Left forelimb (tissue), 1 donor: ENCODE measurements at regions not wholly inside any gene's neighbourhood (a gene's known extent, or its start where the extent isn't known, plus 50 kb on each side); places are given as distances from the start of the nearest gene placed in this dataset.
"Not testable (repeated sequence)": the region's sequence is repeated elsewhere in the genome, so short reads cannot be mapped to it uniquely, and the experiment has no call there.

Experiments used
- DNase-seq: peaks from one replicate; pipeline ENCODE4 v3.0.0-alpha.2; 2018; ENCODE audit warnings: low spot score

DNA sequence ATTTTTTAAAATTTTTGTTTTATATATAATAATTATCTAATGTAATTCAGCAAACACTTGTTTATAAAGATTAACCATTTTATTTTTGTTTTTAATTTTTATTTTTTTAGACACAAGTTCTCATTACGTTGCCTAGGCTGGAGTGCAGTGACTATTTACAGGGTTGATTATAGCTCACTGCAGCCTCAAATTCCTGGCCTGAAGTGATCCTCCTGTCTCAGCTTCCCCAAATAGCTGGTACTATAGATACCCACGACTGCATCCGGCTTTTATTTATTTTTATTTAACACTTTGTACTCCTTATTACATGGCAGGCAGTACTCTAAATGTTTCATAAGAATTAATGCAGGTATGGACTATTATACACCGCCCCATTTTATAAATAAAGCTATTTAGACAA lies 288.7 kb downstream of the MDFIC start:
- DNase-seq = no peak

DNA sequence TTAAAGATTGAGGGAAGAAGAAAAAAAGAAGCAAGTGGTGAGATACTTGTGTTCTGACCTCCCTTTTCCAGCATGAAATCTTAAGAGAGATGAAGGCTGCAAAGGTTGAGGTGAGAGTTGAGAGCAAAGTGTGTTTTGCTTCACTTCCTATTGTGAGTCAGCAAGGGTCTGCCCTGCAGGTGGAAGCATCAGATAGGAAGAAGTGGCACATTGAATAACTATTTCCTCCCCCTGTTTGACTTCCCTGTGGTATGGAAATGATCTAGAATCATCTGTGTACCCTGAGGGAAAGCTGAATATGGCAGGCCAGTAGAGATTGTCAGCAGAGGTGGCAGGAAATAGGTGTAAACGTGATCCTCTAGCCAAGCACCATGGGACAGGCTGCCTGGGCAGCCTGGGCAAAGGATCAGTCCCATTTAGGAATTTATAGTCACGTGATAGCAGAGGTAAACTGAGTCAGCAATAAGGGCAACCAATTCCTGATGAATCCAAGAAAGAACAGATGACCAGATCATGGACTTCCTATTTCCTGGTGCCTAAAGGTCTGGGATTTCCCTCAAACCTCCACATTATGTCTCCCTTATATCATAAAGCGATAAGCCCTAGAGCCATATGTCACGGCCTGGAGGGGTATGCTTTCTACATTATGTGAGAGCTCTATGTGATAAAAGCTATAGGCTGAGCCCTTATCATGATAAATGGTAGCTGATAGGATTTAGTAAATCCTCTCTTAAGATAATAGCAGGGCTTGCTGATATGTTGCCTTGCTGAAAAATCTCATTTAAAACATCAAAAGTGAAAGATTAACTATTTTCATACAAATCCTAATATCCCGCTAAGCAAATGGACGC lies 287.0 kb downstream of the MDFIC start:
- no peak for DNase-seq

DNA sequence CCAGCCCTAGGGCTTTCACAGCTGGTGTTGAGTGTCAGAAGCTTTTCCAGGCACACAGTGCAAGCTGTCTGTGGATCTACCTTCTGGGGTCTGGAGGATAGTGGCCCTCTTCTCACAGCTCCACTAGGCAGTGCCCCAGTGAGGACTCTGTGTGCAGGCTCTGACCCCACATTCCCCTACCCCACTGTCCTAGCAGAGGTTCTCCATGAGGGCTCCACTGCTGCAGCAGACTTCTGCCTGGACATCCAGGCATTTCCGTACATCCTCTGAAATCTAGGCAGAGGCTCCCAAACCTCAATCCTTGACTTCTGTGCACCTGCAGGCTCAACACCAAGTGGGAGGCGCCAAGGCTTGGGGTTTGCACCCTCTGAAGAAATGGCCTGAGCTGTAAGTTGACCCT lies 284.5 kb downstream of the MDFIC start:
- not testable (repeated sequence) for DNase-seq

DNA sequence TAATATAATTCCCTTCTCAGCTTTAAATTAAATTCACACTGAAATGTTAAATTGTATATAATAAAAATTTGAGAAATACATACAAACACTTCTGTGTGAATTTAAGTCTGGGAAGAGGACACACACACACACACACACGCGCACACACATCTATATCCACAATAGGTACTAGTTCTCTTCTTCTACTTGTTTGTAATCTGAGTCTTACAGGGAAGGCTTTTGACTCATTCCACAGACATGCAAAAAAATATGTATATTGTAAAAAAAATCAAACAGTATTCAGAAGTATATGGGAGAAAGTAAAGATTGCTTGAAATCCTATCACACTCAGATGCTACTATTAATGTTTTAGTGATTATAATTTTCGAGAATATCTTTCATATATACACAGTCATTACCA lies 276.2 kb downstream of the MDFIC start:
- DNase-seq = no peak

DNA sequence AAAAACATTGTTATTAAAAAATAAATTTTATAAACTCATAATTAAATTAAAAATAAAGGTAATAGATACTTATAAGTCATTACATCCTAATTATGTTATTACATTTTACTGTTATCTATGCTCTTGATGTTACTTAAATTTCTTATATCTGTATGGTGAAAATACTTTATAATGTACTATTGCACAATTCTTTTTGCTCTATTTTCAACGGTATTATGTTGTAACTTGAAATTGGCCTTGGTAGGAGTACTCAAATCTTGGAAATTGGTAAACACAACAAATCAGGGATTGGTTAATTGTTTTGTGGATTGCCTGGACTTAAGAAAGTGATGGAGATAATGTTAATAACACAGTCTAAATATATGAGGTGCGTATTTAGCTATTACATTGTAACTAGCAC lies 273.3 kb downstream of the MDFIC start:
- no peak for DNase-seq

DNA sequence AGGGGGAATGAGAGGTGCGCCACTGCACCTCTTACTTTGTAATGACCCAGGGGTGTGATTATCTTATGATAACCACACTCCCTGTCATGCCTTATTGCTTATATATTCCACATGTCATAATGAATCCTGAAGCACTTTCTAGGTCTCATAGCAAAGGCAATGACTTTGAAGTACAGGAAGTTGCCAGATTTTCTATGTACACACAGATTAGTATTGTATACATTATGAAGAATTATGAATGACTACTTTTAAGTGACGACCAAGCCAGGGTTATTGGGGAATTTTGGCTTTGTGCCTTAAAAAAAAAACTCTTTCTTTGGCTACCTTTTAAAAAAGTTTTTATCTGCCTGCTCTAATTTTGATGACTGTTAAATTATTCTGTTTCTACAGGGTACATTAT lies 269.6 kb downstream of the MDFIC start:
- no peak for DNase-seq

DNA sequence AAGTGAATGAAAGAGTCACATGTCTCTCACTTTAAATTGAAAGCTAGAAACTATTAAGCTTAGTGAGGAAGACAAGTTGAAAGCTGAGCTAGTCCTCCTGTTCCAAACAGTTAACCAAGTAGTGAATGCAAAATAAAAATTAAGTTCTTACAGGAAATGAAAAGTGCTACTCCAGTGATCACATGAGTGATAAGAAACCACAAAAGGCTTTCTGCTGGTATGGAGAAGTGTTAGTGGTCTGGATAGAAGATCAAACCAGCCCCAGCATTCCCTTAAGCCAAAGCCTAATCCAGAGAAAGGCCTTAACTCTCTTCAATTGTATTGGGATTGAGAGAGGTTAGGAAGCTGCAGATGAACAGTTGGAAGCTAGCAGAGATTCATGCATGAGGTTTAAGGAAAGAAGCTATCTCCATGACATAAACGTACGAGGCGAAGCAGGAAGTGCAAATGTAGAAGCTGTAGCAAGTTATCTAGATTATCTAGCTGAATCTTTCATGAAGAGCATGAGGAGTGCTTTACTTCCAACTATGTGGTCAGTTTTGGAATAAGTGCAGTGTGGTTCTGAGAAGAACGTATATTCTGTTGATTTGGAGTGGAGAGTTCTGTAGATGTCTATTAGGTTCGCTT lies 261.6 kb downstream of the MDFIC start:
- no peak for DNase-seq

DNA sequence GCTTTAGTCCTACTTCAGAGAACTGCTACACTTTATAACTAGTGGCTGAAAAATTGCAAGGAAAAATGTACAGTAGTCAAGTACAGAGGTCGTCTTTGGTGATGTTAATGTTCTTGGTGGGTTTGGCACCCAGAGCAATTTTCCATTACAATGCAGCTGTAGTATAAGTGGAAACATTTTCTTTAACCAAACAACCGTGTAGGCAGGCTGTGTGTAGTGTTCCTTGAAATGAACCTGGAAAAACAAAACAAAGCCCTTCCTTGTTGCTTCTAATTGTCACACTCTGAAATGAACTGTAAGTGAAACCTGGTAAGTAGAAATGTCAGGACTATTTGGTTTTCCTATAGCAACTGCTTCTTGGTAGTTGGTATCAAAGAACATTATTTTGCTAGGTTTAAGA lies 256.9 kb downstream of the MDFIC start:
- no peak for DNase-seq

DNA sequence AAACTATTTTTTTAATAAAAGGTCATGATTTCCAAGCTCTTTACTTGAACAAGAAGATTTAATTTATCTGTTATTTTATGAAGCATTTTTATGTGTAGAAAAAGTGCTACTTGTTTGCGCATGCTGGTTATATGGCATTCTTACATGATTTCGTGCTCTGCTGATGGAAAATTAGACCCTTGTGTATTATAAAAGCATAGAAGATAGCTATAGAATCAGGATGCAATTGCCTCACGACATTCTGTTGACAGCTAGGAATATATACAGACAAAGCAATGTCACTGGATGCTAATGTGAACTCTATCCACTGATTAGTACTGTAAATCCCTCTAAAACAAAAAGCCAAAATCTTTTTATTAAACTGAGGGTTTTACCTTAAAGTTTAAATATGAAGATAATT lies 255.9 kb downstream of the MDFIC start:
- no peak for DNase-seq

DNA sequence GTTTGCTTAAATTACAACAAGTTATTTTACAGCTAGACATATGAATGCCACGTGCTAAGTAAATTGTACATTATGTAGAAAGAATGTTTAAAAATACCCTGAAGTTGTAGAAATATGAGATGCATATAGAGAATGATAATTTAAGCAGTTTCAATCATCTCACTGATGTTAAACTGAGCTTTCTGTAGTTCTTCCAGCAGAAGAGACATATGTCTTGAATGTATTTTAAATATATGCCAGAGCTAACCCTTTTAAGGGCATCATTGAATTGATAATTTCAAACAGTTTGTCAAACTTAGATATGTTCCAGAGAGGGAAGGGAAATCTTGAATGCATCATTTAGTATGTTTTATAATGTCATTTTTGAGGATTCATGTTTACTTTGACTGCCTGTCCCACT lies 255.2 kb downstream of the MDFIC start:
- DNase-seq = no peak

DNA sequence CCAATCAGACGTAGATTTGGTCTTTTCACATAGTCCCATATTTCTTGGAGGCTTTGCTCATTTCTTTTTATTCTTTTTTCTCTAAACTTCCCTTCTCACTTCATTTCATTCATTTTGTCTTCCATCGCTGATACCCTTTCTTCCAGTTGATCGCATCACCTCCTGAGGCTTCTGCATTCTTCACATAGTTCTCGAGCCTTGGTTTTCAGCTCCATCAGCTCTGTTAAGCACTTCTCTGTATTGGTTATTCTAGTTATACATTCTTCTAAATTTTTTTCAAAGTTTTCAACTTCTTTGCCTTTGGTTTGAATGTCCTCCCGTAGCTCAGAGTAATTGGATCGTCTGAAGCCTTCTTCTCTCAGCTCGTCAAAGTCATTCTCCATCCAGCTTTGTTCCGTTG lies 250.5 kb downstream of the MDFIC start:
- DNase-seq = not testable (repeated sequence)

DNA sequence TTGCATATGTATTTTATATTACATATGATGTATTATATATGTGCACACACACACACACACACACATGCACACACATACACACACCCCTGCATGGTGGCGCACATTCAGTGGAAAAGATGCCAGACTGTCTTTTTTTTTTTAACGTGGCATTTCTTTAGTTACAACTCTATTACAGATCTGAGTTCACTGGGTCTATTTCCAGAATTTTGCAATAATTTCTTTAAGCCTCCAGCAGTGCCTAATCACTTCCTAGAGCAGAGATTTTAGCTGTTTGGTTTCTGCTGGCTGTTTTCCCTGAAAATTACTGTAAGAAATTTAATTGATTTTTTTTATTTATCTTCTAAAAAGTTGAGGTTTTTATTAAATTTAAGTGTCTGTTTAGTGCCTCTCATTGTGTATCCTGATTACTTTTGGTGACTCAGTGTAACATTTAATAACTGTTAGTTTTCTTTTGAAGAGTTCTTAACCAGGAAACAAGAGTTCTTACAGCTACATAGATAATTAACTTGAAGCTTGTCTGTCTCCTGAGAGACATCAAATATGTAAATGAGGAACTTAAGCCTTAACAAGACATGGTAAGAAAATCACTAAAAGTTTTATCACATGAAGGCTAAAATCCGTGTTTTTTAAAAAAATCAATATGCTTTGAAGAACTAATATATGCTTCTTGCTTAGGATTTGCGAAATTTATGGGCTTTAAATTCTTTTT lies 232.0 kb downstream of the MDFIC start:
- DNase-seq = no peak

DNA sequence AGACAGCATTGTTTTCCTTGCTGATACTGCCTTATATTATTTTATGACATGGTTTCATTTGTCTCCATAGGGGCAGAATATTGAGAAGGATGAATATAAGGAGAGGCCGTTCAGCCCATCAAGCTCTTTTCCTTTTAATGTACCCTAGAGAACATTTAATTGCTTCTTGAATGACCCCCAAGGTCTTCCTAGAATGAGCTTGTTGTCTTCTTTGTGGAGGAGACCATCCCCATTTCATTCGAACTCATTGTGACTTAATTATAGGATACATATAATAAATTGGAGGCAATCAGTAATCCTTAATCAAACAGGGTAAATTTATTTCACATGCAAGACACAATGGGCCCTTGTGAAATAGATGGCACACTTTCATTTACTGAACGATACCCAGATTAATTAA lies 231.3 kb downstream of the MDFIC start:
- no peak for DNase-seq

DNA sequence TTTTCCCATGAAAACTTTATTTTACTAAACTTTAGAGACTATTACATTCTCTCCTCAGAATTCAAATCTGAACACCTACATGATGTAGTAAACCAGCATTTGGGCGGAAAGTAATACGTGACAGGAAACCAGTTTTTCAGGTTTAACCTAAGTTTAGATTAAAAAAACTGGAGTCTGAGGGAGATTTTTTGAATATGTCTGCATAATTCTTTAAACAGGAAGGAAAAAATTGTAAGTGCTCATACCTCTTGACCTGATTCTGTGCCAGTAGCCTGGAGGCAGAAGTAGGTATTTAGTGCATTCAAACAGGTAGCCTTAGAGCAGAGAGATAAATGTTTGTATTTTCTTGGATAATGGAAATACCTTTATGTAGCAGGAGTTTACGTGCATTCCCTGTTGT lies 224.3 kb downstream of the MDFIC start:
- no peak for DNase-seq

DNA sequence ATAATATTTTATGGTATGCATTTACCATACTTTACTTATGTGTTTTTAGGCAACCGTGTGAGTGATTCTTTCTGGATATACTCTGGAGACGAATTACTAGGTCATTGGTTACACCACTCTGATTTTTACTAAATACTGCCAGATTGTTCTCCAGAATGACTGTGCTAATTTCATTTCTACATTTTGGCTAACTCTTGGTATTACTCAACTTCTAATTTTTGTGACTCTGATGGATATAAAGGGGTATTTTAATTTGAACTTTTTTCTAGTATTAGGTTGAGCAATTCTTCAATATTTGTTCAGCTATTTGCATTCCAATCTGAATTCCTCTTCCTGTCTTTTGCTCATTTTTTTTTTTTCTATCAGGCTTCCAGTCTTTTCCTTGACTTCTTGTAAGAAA lies 223.6 kb downstream of the MDFIC start:
- no peak for DNase-seq

DNA sequence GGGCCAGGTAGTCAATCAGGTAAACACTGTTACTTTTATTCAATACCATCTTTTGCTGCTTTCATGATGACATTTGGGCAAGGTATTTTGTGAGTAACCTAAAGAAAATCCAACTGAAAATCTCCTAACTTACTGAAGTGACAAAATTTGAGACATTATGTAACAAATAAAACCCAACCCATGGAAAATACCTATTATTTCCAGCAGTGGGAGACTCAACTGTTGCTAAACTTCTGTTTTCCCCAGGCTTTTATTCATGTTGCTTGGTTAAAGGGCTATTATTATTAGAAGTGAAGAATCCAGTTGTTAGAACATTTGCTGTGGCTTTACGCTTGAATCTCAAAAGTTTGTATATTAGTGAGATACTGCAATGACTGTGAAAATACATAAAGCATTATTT lies 215.9 kb downstream of the MDFIC start:
- DNase-seq = no peak

DNA sequence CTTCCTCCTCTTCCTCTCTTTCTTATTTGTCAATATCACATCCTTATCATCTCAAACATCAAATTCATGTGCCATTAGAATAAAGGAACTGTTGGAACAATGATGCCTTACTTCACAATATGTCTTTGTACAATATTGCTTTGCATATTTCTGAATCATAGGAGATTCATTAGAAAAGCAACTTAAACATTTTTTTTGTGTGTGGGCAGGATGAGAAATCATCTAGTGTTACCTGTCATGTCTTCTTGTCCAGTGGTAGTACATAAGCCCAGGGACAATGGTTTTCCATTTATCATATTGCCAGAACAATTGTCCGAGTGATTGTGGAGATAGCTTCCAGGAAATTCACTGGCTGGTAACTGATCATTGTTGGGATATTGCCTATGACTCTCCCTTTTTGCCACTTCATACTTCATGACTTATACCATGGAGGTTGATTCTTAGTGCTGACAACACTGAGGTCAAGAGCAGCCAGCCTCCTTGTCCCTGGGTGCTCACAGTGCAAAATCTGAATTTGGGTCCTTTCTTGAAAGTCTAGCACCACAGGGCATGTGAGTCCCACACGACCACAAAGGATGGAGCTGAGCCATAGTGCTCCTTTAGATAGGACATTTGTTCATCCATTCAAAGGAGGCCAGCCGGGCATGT lies 215.0 kb downstream of the MDFIC start:
- no peak for DNase-seq

DNA sequence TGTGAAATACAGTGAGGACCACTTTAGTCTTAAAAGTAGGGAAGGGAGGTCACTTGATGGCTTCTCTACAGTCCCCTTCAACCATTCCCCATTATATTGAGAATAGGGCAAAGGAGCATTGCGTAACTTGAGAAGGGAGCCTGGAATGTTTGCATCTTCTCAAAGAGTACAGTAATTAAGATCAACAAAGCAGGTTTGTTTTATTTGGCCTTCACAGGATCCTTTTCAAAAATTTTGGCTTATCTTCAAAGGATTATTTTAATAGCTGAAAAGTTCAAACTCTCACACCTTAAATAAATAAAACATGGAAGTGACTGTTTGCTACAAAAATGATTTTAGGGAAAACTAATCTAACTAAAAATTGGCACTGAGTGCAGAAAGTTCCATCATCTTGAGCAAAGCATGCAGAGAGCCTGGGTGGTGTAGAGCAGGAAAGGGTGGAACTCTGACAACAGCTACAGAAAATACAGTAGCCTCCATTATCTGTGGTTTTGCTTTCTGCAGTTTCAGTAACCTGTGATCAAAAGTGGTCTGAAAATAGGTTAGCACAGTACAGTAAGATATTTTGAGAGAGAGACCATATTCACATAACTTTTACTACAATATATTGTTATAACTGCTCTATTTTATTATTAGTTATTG lies 214.0 kb downstream of the MDFIC start:
- no peak for DNase-seq

DNA sequence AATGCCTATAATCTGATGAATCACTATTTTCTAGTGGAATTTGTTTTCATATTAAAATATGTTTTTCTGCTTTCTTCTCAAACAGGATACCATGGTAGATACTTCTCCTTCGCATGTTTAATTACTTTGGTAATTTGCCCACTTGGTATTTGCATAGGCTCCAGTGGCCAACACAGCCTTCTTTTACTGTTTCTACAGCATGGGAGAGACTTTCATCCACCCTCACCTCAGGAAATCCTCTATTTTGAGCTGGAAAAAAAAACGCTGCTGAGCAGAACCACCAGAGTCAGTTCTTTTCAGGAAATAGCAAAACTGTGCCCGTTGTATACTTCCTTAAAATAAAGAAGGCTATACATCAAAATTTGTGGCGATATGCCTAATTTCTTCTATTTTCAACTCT lies 213.3 kb downstream of the MDFIC start:
- DNase-seq = no peak

DNA sequence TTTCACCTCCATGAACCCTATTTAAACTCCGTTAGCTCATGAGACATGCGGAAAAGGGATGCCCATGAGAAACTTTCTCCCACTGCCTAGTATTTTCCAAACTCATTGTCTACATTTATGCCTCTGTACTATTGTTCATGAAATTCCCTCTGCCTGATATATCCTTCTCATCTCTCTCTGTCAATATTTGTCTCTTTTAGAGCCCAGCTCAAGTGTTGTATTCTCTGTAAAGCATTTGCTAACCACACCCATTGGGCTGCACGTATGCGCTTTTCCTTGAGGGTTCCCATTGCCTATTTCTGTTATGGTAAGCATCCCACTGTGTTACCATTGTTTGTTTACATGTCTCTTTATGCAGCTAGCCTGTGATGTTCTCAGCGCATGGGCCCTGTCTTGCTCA lies 211.4 kb downstream of the MDFIC start:
- DNase-seq = no peak

DNA sequence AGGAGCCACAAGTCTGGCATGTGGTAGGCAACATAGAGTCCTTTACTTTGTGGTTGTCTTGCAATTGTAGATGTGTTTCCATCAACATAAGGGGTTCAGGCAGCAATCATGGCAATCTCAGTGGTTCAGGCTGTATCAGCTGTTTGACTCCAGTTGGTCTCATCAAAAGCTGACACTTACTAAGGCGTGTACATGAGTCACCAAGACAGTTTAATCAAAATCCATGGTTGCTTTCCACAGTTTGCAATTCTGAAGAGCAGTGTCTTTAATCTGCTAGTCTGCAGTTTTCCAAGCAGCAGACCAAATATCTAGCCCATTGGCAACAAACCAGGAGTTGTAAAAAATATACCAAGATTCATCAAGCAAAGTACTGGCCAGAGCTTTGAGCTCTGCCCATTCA lies 210.2 kb downstream of the MDFIC start:
- no peak for DNase-seq

DNA sequence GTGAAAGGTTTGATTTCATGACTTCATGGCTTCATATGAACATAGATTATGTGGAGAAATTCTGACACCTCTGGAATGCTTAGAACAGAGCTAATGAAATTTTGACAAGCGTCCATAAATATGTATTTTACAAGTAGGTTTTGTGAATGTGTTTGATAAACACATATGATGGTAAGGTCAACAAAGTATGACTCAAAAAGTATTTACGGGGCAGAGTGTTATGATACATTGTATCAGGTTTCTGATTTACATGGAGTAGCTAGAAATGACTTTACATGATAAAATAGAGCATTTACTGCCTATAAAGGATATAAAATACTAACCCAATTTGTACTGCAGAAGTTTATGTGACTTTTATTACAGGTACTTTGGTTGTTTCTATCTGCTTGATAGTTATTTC lies 206.3 kb downstream of the MDFIC start:
- DNase-seq = no peak
